ENCODE measurements at regions not wholly inside any gene's neighbourhood (a gene's known extent, or its start where the extent isn't known, plus 50 kb on each side); places are given as distances from the start of the nearest gene placed in this dataset.

DNA sequence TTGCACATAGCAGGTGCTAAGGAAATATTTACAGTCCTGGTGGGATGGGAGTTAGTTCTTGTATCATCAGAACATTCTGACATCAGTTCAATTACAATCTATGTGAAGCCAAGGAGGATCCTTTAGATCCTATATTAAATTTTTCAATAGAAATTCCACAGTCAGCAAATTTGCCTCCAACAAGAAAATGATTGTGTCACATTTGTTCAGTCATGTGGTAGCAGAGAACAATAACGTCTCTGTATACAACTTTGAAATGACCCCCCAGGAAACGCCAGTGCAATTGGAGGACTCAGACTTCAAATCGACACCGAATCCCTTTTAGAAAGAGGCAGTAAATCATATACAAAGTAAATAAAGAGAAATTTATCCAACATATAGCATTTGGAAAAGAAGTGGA lies 392.1 kb downstream of the DTWD2 start:
- Histone ChIP-seq H3K27ac (no peak overlapping the region), H3K9me3 (no peaks in the 10 kb centered on the region), H3K4me1 (no peaks in the 10 kb centered on the region), H3K4me3 (no peak overlapping the region), H3K4me2 (no peak overlapping the region)
- CTCF ChIA-PET, result no interaction called here
- TF ChIP-seq CEBPB (IDR thresholded peaks at IDR 0.05), result no peak
- TF ChIP-seq MAFK (IDR thresholded peaks at IDR 0.05; ENCODE audit: partially characterized antibody), result peak; percentile 89
- ATAC-seq, result no peak
- FAIRE-seq, result no peak
- no peak for DNase-seq (ENCODE audit: low read depth in 1 of 2, low spot score in 1 of 2)
- POLR2A ChIA-PET, result no interaction called here
- 34% methylated on average over 4 of the region's 4 CpGs for WGBS (ENCODE audit: missing lambda C conversion rate)

DNA sequence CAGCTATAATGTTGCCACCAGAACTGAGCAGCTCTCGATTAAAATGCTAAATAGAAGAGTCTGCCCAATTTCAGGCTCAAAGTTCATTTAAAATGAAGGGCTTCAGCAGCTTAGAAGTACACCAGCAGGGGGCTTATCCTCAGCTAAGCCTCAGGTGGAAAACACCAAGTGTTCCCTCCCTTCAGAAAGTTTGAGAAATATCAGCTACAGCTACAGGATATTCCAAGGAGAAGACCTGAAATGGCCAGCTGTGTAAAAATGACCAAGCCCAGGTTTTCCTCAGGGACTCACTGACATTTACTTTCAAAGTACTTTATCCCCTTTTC lies 395.4 kb downstream of the DTWD2 start:
- H3K9me3 ChIP-seq, result no peaks in the 10 kb centered on the region
- TF ChIP-seq RAD21 (conservative IDR thresholded peaks at IDR 0.05 in 1 of 2, IDR thresholded peaks at IDR 0.05 in 1 of 2), result 0 out of 5 replicates have a peak, but pooled peaks of 1 of the 2 experiments have one; percentile 13
- no peak for TF ChIP-seq MAFK (IDR thresholded peaks at IDR 0.05; ENCODE audit: partially characterized antibody)
- POLR2A ChIA-PET, result no interaction called here
- CTCF ChIA-PET, result no interaction called here
- FAIRE-seq, result no peak
- no peaks in the 10 kb centered on the region for H3K4me1 ChIP-seq
- no peak overlapping the region for H3K27ac ChIP-seq
- WGBS (ENCODE audit: missing lambda C conversion rate), result 0% methylated on average over 1 of the region's 1 CpG
- no peak overlapping the region for H3K4me2 ChIP-seq
- ATAC-seq, result 0 out of 6 replicates have a peak, but pooled peaks of 1 of the 2 experiments have one; percentile 40
- peak in 1 of 2 experiments; percentile 9 for DNase-seq (ENCODE audit: low read depth in 1 of 2, low spot score in 1 of 2)
- H3K4me3 ChIP-seq, result no peak overlapping the region

DNA sequence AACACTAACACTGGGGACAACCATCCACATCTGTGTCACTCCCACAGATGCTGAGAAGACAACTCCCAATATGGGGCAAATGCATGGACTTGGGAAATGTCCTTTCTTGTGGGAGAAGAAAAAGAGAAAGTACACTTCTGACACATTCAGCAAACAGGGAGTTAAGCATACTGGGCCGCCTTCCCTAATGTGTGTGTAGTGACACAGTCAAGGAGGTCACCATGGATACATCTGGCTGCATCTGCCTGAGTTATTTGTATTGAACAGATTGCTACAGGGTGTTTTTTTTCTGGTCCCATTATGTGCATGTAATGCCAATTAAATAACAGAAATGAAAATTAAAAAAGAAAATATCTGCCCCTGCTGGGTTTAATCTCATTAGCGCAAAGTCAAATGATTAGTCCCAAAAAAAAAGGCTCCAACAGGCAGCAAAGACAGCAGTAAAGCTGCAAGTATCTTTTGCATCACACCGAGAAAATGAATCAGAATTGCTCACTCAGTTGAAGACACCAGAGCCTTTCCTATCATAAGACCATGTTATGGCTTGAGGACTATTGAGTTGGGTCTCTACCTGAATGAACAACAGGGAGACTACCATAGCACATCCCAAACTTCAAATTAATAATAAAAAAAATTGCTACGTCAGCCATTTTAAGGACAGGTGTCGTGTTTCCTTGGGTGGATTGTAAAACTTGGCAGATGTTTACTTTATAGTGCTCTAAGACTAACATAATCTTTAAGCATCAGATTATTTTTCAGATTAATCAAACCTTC lies 395.9 kb downstream of the DTWD2 start:
- CTCF ChIA-PET, result no interaction called here
- DNase-seq (ENCODE audit: low read depth in 1 of 2, low spot score in 1 of 2) (no peak), FAIRE-seq (no peak), ATAC-seq (no peak)
- H3K4me1 ChIP-seq, result no peaks in the 10 kb centered on the region
- 14% methylated on average over 5 of the region's 5 CpGs for WGBS (ENCODE audit: missing lambda C conversion rate)
- no peak overlapping the region for H3K4me3 ChIP-seq
- no peaks in the 10 kb centered on the region for H3K9me3 ChIP-seq
- H3K27ac ChIP-seq, result no peak overlapping the region
- no peak overlapping the region for H3K4me2 ChIP-seq
- POLR2A ChIA-PET, result no interaction called here
- TF ChIP-seq MAFK (IDR thresholded peaks at IDR 0.05; ENCODE audit: partially characterized antibody) (peak; percentile 92), RARB (CRISPR knock-in tag; IDR thresholded peaks at IDR 0.05) (no peak)

DNA sequence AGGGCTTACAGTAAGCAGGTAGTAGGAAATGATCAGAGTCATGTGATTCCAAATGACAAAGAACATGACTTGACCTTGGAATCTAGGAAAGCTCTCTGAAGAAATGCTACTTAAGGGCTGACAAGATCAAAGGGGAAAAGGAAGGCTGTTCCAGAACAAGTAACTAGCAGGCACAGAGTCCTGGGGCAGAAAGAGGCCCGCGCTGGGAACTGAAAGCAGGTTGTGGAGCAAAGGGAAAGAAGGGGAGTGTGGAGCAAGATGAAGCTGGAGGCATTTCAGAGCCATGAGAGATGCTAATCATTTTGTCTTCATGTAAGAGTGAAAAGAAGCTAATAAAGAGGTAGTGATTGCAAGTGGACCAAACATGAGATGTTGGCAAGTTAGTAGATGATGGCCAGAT lies 397.5 kb downstream of the DTWD2 start:
- H3K4me3 ChIP-seq, result no peak overlapping the region
- no peak overlapping the region for H3K4me2 ChIP-seq
- POLR2A ChIA-PET, result no interaction called here
- no peaks in the 10 kb centered on the region for H3K9me3 ChIP-seq
- ATAC-seq (no peak), FAIRE-seq (no peak), DNase-seq (ENCODE audit: low read depth in 1 of 2, low spot score in 1 of 2) (no peak)
- CTCF ChIA-PET, result no interaction called here
- WGBS (ENCODE audit: missing lambda C conversion rate), result 18% methylated on average over 2 of the region's 2 CpGs
- H3K4me1 ChIP-seq, result no peaks in the 10 kb centered on the region
- no peak overlapping the region for H3K27ac ChIP-seq
- TF ChIP-seq RCOR1 (IDR thresholded peaks at IDR 0.05; ENCODE audit: low read depth, low read length) (no peak), ZNF302 (CRISPR knock-in tag; IDR thresholded peaks at IDR 0.05) (no peak), ZC3H11A (IDR thresholded peaks at IDR 0.05) (no peak), KDM5A (IDR thresholded peaks at IDR 0.05) (no peak), HEYL (CRISPR knock-in tag; IDR thresholded peaks at IDR 0.05) (no peak), HOXA7 (CRISPR knock-in tag; IDR thresholded peaks at IDR 0.05) (no peak), JUN (IDR thresholded peaks at IDR 0.05) (no peak), RAD21 (conservative IDR thresholded peaks at IDR 0.05 in 1 of 2, IDR thresholded peaks at IDR 0.05 in 1 of 2) (no peak), NPAS2 (CRISPR knock-in tag; IDR thresholded peaks at IDR 0.05; ENCODE audit: borderline replicate concordance) (no peak), HOXB5 (CRISPR knock-in tag; IDR thresholded peaks at IDR 0.05) (no peak), KDM1A (IDR thresholded peaks at IDR 0.05; ENCODE audit: low read depth) (no peak), ESRRA (IDR thresholded peaks at IDR 0.05; ENCODE audit: borderline replicate concordance, low read length) (no peak), PHF8 (IDR thresholded peaks at IDR 0.05; ENCODE audit: borderline replicate concordance, low read depth) (no peak), EHMT2 (IDR thresholded peaks at IDR 0.05; ENCODE audit: low read depth) (no peak), RNF2 (IDR thresholded peaks at IDR 0.05; ENCODE audit: borderline replicate concordance, low read depth) (no peak), EP300 (IDR thresholded peaks at IDR 0.05) (no peak), ZSCAN20 (CRISPR knock-in tag; IDR thresholded peaks at IDR 0.05) (no peak), GATA3 (IDR thresholded peaks at IDR 0.05; ENCODE audit: borderline replicate concordance) (no peak)
- TF ChIP-seq, protein P1, sequence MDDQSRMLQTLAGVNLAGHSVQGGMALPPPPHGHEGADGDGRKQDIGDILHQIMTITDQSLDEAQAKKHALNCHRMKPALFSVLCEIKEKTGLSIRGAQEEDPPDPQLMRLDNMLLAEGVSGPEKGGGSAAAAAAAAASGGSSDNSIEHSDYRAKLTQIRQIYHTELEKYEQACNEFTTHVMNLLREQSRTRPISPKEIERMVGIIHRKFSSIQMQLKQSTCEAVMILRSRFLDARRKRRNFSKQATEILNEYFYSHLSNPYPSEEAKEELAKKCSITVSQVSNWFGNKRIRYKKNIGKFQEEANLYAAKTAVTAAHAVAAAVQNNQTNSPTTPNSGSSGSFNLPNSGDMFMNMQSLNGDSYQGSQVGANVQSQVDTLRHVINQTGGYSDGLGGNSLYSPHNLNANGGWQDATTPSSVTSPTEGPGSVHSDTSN (IDR thresholded peaks at IDR 0.05), result no peak
- TF ChIP-seq, protein P2, sequence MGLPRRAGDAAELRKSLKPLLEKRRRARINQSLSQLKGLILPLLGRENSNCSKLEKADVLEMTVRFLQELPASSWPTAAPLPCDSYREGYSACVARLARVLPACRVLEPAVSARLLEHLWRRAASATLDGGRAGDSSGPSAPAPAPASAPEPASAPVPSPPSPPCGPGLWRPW (IDR thresholded peaks at IDR 0.05), result no peak
